ENCODE measurements at regions not wholly inside any gene's neighbourhood (a gene's known extent, or its start where the extent isn't known, plus 50 kb on each side); places are given as distances from the start of the nearest gene placed in this dataset.

DNA sequence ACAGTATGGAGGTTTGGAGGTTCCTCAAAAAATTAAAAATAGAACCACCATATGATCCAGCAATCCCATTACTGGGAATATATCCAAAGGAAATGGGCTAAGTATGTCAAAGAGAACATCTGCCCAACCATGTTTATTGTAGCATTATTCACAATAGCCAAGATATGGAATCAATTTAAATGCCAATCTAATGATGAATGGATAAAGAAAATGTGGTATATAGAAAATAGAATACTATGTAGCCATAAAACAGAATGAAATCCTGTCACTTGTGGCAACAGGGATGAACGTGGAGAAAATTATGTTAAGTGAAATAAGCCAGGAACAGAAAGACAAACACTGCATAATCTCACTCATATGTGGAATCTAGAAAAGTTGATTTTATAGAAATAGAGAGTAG is 201.7 kb upstream of the AJAP1 start:
- H3K9me3 Mint-ChIP-seq (ENCODE audit: unreplicated experiment) = peaks cover 42% of the 10 kb centered on the region
- no peaks in the 10 kb centered on the region for H3K4me1 Mint-ChIP-seq (ENCODE audit: insufficient read depth, unreplicated experiment)
- H3K4me3 Mint-ChIP-seq (ENCODE audit: unreplicated experiment) = no peak overlapping the region
- no TSS peak for BruUV-seq (replicated peaks)
- no peak overlapping the region for H3K27ac Mint-ChIP-seq (ENCODE audit: low read depth, unreplicated experiment)
- POLR2A ChIA-PET = no interaction called here
- DNase-seq (ENCODE audit: unreplicated experiment) = no peak
- intact Hi-C loops (cut with micrococcal nuclease) = no loop called here
- no peaks in the 10 kb centered on the region for H3K27me3 Mint-ChIP-seq (ENCODE audit: insufficient read depth, unreplicated experiment)
- CTCF ChIA-PET = no interaction called here
- no peaks in the 10 kb centered on the region for H3K36me3 Mint-ChIP-seq (ENCODE audit: insufficient read depth, unreplicated experiment)
- TF ChIP-seq, protein P1, sequence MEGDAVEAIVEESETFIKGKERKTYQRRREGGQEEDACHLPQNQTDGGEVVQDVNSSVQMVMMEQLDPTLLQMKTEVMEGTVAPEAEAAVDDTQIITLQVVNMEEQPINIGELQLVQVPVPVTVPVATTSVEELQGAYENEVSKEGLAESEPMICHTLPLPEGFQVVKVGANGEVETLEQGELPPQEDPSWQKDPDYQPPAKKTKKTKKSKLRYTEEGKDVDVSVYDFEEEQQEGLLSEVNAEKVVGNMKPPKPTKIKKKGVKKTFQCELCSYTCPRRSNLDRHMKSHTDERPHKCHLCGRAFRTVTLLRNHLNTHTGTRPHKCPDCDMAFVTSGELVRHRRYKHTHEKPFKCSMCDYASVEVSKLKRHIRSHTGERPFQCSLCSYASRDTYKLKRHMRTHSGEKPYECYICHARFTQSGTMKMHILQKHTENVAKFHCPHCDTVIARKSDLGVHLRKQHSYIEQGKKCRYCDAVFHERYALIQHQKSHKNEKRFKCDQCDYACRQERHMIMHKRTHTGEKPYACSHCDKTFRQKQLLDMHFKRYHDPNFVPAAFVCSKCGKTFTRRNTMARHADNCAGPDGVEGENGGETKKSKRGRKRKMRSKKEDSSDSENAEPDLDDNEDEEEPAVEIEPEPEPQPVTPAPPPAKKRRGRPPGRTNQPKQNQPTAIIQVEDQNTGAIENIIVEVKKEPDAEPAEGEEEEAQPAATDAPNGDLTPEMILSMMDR (IDR thresholded peaks at IDR 0.05; ENCODE audit: unreplicated experiment) = no peak

DNA sequence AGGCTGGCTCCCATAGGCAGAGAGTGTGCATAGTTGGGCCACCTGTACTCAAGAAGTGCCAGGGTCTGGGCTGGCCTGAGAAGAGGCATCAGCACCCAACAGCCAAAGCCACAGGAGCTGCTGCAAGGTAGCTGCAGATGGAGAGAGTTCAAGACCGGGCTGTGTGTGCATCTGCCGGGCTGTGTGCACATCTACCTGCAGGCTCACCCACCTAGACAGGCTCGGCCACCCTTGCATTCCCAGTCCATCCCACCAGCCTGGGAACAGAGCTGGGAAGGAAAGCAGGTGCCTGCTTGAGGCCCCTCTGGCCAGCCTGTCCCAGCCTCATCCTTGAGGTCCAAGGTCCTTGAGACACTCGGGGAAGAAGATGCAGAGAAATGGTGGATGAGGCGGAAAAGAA is 194.4 kb upstream of the AJAP1 start:
- CTCF ChIA-PET = no interaction called here
- intact Hi-C loops (cut with micrococcal nuclease) = no loop called here
- BruUV-seq (replicated peaks) = no TSS peak

DNA sequence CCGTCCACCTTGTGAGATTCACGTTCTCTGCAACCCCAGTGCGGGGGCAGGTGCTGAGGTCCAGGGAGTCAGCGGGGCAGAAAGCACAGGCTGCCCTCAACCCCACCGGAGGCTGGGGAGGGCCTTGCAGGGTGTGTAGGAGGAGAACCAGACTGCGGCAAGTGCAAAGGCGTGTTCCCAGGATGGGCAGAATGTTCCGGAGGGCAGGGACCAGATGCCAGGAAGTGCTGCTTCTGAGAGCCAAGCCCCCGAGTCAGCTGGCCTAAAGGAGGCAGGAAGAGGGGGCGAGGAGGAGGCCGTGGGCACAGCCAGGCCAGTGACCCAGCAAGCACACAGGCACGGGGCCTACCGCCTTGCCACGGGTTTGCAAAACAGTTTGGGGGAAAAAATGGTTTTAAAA is 193.8 kb upstream of the AJAP1 start:
- no peak overlapping the region for H3K4me3 Mint-ChIP-seq (ENCODE audit: unreplicated experiment)
- H3K36me3 Mint-ChIP-seq (ENCODE audit: insufficient read depth, unreplicated experiment) = no peaks in the 10 kb centered on the region
- DNase-seq (ENCODE audit: unreplicated experiment) = no peak
- no peaks in the 10 kb centered on the region for H3K27me3 Mint-ChIP-seq (ENCODE audit: insufficient read depth, unreplicated experiment)
- TF ChIP-seq, protein P1 (IDR thresholded peaks at IDR 0.05; ENCODE audit: unreplicated experiment) = no peak
- POLR2A ChIA-PET = interaction anchor here (0.6 kb wide), 2 partner anchors 349 to 1307 kb away, joined by 3 read pairs; no protein-coding TSS in a partner anchor
- H3K9me3 Mint-ChIP-seq (ENCODE audit: unreplicated experiment) = peaks cover 17% of the 10 kb centered on the region
- BruUV-seq (replicated peaks) = no TSS peak
- H3K27ac Mint-ChIP-seq (ENCODE audit: low read depth, unreplicated experiment) = no peak overlapping the region
- CTCF ChIA-PET = no interaction called here
- intact Hi-C loops (cut with micrococcal nuclease) = no loop called here
- no peaks in the 10 kb centered on the region for H3K4me1 Mint-ChIP-seq (ENCODE audit: insufficient read depth, unreplicated experiment)

More for the DNA sequence above, 194.4 kb upstream of the AJAP1 start:
- no peaks in the 10 kb centered on the region for H3K36me3 Mint-ChIP-seq (ENCODE audit: insufficient read depth, unreplicated experiment)
- H3K9me3 Mint-ChIP-seq (ENCODE audit: unreplicated experiment) = peaks cover 17% of the 10 kb centered on the region
- no peak for DNase-seq (ENCODE audit: unreplicated experiment)
- H3K4me3 Mint-ChIP-seq (ENCODE audit: unreplicated experiment) = no peak overlapping the region
- TF ChIP-seq, protein P1 (IDR thresholded peaks at IDR 0.05; ENCODE audit: unreplicated experiment) = no peak
- H3K27me3 Mint-ChIP-seq (ENCODE audit: insufficient read depth, unreplicated experiment) = no peaks in the 10 kb centered on the region
- H3K27ac Mint-ChIP-seq (ENCODE audit: low read depth, unreplicated experiment) = no peak overlapping the region
- no peaks in the 10 kb centered on the region for H3K4me1 Mint-ChIP-seq (ENCODE audit: insufficient read depth, unreplicated experiment)
- POLR2A ChIA-PET = interaction anchor here (0.6 kb wide), 1 partner anchor 348 kb away, joined by 3 read pairs; no protein-coding TSS in a partner anchor

DNA sequence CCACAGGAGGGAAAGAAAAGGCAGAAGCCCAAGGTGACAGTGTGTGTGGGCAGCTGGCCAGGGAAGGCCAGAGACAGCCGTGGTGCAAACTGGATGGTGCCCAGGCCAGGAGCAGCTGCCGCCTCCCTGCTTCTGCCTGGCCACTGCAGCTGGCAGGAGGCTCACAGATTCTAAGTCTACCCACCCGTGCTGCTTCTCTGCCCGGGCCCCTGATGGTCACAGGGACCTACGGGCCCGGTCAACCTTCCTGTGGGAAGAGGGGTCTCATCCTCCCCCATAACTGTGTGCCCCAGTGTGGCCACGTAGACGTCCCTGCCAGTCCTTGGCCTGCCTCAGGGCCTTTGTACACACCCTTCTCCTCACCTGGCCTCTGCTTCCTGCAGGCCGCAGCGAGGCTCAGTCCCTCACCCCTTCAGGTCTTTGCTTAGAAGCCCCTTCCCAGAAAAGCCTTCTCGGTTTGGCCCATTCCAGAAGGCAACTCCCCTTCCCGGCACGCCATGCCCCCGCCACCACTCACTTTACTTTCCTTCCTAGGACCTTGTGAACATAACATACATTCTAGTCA is 192.6 kb upstream of the AJAP1 start:
- Mint-ChIP-seq H3K36me3 (ENCODE audit: insufficient read depth, unreplicated experiment) (no peaks in the 10 kb centered on the region), H3K27me3 (ENCODE audit: insufficient read depth, unreplicated experiment) (no peaks in the 10 kb centered on the region), H3K9me3 (ENCODE audit: unreplicated experiment) (peaks cover 10% of the 10 kb centered on the region), H3K4me1 (ENCODE audit: insufficient read depth, unreplicated experiment) (no peaks in the 10 kb centered on the region), H3K27ac (ENCODE audit: low read depth, unreplicated experiment) (no peak overlapping the region), H3K4me3 (ENCODE audit: unreplicated experiment) (no peak overlapping the region)
- DNase-seq (ENCODE audit: unreplicated experiment) = no peak
- TF ChIP-seq, protein P1 (IDR thresholded peaks at IDR 0.05; ENCODE audit: unreplicated experiment) = no peak
- POLR2A ChIA-PET = no interaction called here
- intact Hi-C loops (cut with micrococcal nuclease) = no loop called here
- BruUV-seq (replicated peaks) = no TSS peak
- CTCF ChIA-PET = no interaction called here

All from MCF 10A (cell line).